ENCODE measurements at regions not wholly inside any gene's neighbourhood (a gene's known extent, or its start where the extent isn't known, plus 50 kb on each side); places are given as distances from the start of the nearest gene placed in this dataset.
"Not testable (repeated sequence)": the region's sequence is repeated elsewhere in the genome, so short reads cannot be mapped to it uniquely, and the experiment has no call there.

DNA sequence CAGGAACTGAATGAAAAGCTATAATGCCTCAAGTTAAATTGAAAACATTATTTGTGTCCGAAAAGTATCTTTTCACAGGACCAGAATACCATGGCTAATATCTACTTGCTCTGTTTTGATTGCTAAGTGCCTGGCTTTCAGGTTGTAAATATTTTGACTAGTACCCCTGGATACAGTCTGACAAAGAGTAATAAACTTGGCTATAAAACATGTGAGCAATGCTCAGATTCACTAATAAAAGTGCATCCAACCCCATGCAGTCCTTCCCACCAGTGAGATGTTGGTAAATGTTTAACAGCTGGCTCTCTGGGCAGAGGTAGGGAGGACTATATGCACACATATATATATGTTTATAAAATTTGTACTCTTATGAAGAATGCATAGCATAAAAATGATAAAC is 281.8 kb upstream of the TGFBR2 start:
- Mint-ChIP-seq H3K9me3 (ENCODE audit: unreplicated experiment) (peaks cover 35% of the 10 kb centered on the region), H3K4me1 (ENCODE audit: low read depth, unreplicated experiment) (peaks cover 31% of the 10 kb centered on the region), H3K36me3 (ENCODE audit: insufficient read depth, unreplicated experiment) (no peaks in the 10 kb centered on the region), H3K27me3 (ENCODE audit: insufficient read depth, unreplicated experiment) (no peaks in the 10 kb centered on the region), H3K4me3 (ENCODE audit: unreplicated experiment) (no peak overlapping the region), H3K27ac (ENCODE audit: unreplicated experiment) (peak overlapping the region; percentile 70)
- H3K4me1 ChIP-seq, result peaks cover 28% of the 10 kb centered on the region
- no peak overlapping the region for H3K4me3 ChIP-seq (ENCODE audit: low read depth, low read length)
- peaks cover 17% of the 10 kb centered on the region for H3K9me3 ChIP-seq
- no peak for DNase-seq
- ChIA-PET CTCF (interaction anchor here (1.6 kb wide), 1 partner anchor 125 kb away, joined by 5 read pairs; no protein-coding TSS in a partner anchor), POLR2A (interaction anchor here (1.5 kb wide), 1 partner anchor 282 kb away, joined by 4 read pairs; the partner anchor contains the start of gene TGFBR2)
- BruUV-seq (replicated peaks), result no TSS peak
- no peaks in the 10 kb centered on the region for H3K36me3 ChIP-seq (ENCODE audit: control insufficient read depth, insufficient read depth, low read length)
- TF ChIP-seq, protein P1, sequence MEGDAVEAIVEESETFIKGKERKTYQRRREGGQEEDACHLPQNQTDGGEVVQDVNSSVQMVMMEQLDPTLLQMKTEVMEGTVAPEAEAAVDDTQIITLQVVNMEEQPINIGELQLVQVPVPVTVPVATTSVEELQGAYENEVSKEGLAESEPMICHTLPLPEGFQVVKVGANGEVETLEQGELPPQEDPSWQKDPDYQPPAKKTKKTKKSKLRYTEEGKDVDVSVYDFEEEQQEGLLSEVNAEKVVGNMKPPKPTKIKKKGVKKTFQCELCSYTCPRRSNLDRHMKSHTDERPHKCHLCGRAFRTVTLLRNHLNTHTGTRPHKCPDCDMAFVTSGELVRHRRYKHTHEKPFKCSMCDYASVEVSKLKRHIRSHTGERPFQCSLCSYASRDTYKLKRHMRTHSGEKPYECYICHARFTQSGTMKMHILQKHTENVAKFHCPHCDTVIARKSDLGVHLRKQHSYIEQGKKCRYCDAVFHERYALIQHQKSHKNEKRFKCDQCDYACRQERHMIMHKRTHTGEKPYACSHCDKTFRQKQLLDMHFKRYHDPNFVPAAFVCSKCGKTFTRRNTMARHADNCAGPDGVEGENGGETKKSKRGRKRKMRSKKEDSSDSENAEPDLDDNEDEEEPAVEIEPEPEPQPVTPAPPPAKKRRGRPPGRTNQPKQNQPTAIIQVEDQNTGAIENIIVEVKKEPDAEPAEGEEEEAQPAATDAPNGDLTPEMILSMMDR (IDR thresholded peaks at IDR 0.05; ENCODE audit: insufficient read depth in 1 of 2, low read depth in 1 of 2, low read length in 1 of 2, severe bottlenecking in 1 of 2, unreplicated experiment in 1 of 2), result no peak
- no peaks in the 10 kb centered on the region for H3K27me3 ChIP-seq (replicated peaks; ENCODE audit: control insufficient read depth, insufficient read depth, low read length)
- intact Hi-C loops (cut with micrococcal nuclease; ENCODE audit: unreplicated experiment), result loop anchor here (2.0 kb wide), 1 partner anchor 66 kb away; no protein-coding TSS in a partner anchor

DNA sequence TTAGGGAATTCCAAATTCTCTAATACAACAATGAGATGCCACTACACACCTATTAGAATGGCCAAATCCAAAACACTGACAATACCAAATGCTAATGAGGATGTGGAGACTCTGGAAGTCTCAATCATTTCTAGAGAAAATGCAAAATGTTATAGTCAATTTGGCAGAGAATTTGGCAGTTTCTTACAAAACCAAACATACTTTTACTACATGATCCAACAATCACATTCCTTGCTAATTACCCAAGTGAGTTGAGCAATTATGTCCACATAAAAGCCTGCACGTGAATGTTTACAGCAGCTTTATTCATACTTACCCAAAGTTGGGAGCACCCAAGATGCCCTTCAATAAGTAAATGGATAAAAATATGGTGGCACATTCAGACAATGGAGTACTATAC is 278.4 kb upstream of the TGFBR2 start:
- H3K36me3 Mint-ChIP-seq (ENCODE audit: insufficient read depth, unreplicated experiment); intact Hi-C loops (cut with micrococcal nuclease; ENCODE audit: unreplicated experiment); CTCF ChIA-PET; H3K9me3 Mint-ChIP-seq (ENCODE audit: unreplicated experiment); H3K4me3 ChIP-seq (ENCODE audit: low read depth, low read length); H3K4me3 Mint-ChIP-seq (ENCODE audit: unreplicated experiment); H3K27ac Mint-ChIP-seq (ENCODE audit: unreplicated experiment); H3K27me3 Mint-ChIP-seq (ENCODE audit: insufficient read depth, unreplicated experiment); POLR2A ChIA-PET; H3K36me3 ChIP-seq (ENCODE audit: control insufficient read depth, insufficient read depth, low read length); H3K27me3 ChIP-seq (replicated peaks; ENCODE audit: control insufficient read depth, insufficient read depth, low read length); DNase-seq; BruUV-seq (replicated peaks): not testable (repeated sequence)
- peaks cover 10% of the 10 kb centered on the region for H3K9me3 ChIP-seq
- H3K4me1 Mint-ChIP-seq (ENCODE audit: low read depth, unreplicated experiment), result peaks cover 39% of the 10 kb centered on the region
- H3K4me1 ChIP-seq, result peaks cover 58% of the 10 kb centered on the region

DNA sequence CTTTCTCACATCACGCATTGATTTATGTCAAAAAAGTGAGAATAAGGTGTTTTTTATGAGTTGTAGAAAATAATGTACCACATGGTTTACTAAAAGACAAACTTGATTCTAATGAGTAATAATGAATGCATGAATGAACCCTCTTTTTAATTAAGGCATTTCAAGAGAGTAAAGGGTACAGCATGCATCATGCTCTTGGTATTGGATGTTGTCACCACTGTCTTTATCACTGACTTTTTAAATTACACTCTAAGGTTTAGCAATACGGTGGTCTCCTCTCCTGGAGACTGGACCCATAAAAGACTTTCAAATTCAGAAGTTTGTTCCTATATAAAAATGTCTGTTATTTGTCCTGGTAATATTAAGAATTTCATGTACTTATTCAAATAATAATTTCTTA is 277.5 kb upstream of the TGFBR2 start:
- H3K36me3 ChIP-seq (ENCODE audit: control insufficient read depth, insufficient read depth, low read length); intact Hi-C loops (cut with micrococcal nuclease; ENCODE audit: unreplicated experiment); BruUV-seq (replicated peaks); POLR2A ChIA-PET; CTCF ChIA-PET; H3K9me3 ChIP-seq; H3K36me3 Mint-ChIP-seq (ENCODE audit: insufficient read depth, unreplicated experiment); H3K4me3 Mint-ChIP-seq (ENCODE audit: unreplicated experiment); DNase-seq; H3K27me3 ChIP-seq (replicated peaks; ENCODE audit: control insufficient read depth, insufficient read depth, low read length); H3K9me3 Mint-ChIP-seq (ENCODE audit: unreplicated experiment); H3K27me3 Mint-ChIP-seq (ENCODE audit: insufficient read depth, unreplicated experiment); H3K27ac Mint-ChIP-seq (ENCODE audit: unreplicated experiment); H3K4me3 ChIP-seq (ENCODE audit: low read depth, low read length): not testable (repeated sequence)
- H3K4me1 Mint-ChIP-seq (ENCODE audit: low read depth, unreplicated experiment), result peaks cover 37% of the 10 kb centered on the region
- peaks cover 59% of the 10 kb centered on the region for H3K4me1 ChIP-seq

DNA sequence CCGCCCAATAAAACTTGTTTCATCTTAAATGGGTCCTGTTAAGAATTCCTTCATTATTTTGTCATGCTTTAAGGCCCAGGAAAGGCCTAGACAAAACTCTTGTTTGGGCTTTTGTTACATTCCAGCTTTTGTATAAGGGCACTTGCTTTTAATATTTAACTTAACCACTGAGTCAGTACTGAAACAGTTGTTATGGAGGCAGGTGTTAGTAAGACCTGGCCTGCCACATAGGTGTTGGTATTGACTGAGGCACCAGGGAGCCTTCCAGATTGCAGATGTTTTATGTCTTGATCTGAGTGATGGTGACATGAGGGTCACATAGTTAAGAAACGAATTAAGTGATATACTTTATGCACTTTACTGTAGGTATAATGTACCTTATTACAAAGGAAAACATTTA is 274.9 kb upstream of the TGFBR2 start:
- Histone ChIP-seq H3K9me3 (peaks cover 3% of the 10 kb centered on the region; the same call in 1 of the 2 replicates), H3K36me3 (ENCODE audit: control insufficient read depth, insufficient read depth, low read length) (no peaks in the 10 kb centered on the region), H3K4me1 (peaks cover 36% of the 10 kb centered on the region), H3K27me3 (replicated peaks; ENCODE audit: control insufficient read depth, insufficient read depth, low read length) (no peaks in the 10 kb centered on the region), H3K4me3 (ENCODE audit: low read depth, low read length) (no peak overlapping the region)
- no peaks in the 10 kb centered on the region for H3K36me3 Mint-ChIP-seq (ENCODE audit: insufficient read depth, unreplicated experiment)
- CTCF ChIA-PET, result no interaction called here
- no TSS peak for BruUV-seq (replicated peaks)
- intact Hi-C loops (cut with micrococcal nuclease; ENCODE audit: unreplicated experiment), result loop anchor here (5.0 kb wide), 1 partner anchor 491 kb away; no protein-coding TSS in a partner anchor
- no peaks in the 10 kb centered on the region for H3K9me3 Mint-ChIP-seq (ENCODE audit: unreplicated experiment)
- peak overlapping the region; percentile 29 for H3K27ac Mint-ChIP-seq (ENCODE audit: unreplicated experiment)
- H3K27me3 Mint-ChIP-seq (ENCODE audit: insufficient read depth, unreplicated experiment), result no peaks in the 10 kb centered on the region
- POLR2A ChIA-PET, result no interaction called here
- DNase-seq, result no peak
- peaks cover 21% of the 10 kb centered on the region for H3K4me1 Mint-ChIP-seq (ENCODE audit: low read depth, unreplicated experiment)
- TF ChIP-seq, protein P1 (IDR thresholded peaks at IDR 0.05; ENCODE audit: insufficient read depth in 1 of 2, low read depth in 1 of 2, low read length in 1 of 2, severe bottlenecking in 1 of 2, unreplicated experiment in 1 of 2), result no peak
- no peak overlapping the region for H3K4me3 Mint-ChIP-seq (ENCODE audit: unreplicated experiment)

Data from Caco-2 (cell line).